ENCODE measurements at regions not wholly inside any gene's neighbourhood (a gene's known extent, or its start where the extent isn't known, plus 50 kb on each side); places are given as distances from the start of the nearest gene placed in this dataset.

DNA sequence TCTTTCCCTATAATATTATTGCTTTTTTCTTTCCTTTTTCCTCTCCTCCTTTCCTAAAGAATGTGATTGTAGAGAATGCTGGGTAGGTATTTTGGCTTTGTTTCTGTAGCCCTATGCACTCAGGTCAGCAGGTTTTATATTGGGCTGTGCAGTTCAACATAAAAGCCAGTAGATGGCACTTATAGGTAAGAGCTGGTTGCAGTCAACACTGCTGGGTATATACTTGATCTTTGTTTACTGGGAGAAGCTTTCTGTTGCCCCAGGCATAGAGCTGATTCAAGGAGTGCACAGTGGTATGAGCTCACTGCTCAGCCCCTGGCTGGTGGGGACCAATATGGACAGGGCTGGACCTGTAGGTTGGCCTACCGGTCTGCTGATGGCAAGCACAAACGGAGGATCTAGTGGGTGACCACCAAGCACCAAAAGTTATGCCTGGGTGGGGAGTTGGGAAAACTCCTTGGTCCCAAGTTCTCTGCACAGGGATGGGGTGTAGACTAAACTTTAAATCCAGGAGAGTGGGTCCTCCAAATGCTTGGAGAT is 378.9 kb downstream of the PMP22 start:
- no peak for DNase-seq

- DNase-seq: no peak
Observed at GRCh38 chr17:14882131-14882530, 383.0 kb downstream of the PMP22 start.

GRCh38 chr17:14875557-14876412 is 389.3 kb downstream of the PMP22 start:
- DNase-seq: no peak

DNA sequence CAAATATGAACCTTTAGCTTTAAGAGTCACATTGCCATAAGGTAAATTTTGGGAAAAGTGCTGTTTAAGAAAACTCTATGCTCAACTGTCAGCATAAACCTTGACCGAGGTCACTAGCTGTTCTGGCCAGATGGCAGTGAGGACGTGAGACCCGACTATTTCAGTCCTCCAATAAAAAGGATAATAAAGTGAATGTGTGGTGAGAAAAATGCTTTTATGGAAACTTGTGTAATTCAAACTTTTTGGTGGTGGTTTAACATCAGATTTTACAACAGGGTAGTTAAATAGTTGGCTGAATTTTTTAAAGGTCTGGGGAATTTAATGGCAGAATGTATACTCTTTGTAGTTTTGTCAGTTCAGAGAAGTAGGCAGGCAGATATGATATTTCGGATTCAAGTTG is 391.1 kb downstream of the PMP22 start:
- DNase-seq: no peak

DNA sequence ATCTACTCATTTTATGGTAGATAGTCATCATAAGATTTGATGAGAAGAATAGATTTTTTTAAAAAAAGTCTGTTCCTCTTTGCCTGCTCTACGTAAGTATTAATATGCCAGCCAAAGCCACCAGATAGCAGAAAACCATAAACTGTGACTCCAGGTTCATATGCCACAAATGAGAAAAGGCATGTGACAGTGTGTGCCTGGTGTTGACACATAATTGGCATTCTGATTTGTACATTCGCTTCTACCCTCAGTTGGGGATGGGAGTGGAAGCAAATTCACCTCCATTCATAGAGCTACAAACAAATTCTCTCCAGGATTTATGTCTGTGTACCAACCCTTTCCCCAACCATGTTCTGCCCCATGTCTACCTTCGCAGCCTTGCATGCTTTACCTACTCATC is 391.6 kb downstream of the PMP22 start:
- no peak for DNase-seq

DNA sequence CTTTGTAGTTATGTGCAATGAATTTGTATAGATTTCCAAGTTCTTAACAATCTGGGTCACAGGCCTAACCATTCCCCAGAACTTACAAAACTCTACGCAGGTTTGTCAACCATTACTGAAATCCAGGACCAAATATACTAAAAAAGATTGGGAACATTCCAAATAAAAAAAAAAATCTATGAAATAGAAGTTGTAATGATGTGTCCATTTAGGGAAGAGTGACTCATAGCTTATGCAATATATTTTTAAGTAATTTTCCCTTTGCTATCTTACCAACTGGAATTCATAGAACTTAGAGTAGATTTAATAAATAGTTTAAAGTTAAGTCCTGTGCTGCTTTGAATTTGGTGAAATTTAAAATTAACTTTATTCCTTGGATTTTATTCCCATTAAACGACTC is 393.2 kb downstream of the PMP22 start:
- DNase-seq: no peak

DNA sequence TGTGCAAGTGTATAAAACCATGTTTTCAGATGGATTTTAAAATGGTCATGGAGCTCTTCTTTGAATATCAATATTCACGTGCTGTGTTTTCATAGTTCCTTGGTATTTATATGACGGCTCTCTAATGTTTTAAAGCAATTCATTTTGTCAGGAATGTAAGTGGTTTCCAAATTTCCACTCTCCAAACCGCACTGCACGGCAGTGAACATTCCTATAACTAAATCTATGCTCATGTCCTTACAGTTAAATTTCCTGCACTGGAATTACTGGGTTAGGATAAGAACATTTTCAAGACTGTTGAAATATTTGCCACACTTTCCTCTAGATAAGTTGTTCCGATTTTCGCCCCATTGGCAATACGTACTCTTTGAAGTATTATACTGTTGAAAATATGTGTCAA is 398.9 kb downstream of the PMP22 start:
- no peak for DNase-seq

DNA sequence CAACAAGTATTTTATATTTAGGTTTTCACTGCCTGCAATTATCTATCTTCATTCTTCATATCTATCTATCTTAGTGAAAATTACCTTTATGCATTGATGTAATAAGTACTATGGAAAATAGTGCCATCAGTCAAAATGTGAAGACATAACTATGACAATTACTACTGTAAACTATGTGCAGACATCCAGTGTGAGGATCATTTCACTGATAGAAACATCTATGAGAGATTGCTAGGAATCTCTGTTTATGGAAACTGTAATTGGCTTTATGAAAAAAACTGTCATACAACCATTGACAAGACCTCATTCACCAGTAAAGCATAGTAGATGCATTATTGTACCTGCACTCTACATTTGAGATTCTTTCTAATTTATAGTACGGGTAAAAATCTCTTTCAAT is 401.0 kb downstream of the PMP22 start:
- no peak for DNase-seq

- no peak for DNase-seq
Observed at GRCh38 chr17:14859542-14859941, 405.6 kb downstream of the PMP22 start.

DNA sequence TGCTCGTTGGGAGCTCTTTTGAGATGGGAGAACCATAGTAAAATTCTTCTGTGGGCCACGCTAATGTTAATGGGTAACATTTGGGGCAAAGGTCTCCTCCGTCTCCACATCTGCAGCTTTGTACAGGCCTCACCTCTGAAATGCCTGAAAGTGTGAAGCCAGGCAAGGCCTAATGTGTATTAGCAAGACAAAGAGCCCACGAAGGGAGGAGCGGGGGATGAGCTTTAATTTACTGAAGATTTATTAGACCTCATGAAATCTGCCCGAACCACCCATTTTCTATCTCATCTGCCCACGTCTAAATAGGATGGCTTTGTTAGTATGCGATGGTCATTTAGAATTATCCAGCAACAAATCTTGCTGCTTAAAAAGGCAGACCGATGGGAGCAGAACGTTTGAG is 408.9 kb downstream of the PMP22 start:
- DNase-seq: peak; percentile 69

- no peak for DNase-seq
Observed at GRCh38 chr17:14854691-14855090, 410.4 kb downstream of the PMP22 start.

DNA sequence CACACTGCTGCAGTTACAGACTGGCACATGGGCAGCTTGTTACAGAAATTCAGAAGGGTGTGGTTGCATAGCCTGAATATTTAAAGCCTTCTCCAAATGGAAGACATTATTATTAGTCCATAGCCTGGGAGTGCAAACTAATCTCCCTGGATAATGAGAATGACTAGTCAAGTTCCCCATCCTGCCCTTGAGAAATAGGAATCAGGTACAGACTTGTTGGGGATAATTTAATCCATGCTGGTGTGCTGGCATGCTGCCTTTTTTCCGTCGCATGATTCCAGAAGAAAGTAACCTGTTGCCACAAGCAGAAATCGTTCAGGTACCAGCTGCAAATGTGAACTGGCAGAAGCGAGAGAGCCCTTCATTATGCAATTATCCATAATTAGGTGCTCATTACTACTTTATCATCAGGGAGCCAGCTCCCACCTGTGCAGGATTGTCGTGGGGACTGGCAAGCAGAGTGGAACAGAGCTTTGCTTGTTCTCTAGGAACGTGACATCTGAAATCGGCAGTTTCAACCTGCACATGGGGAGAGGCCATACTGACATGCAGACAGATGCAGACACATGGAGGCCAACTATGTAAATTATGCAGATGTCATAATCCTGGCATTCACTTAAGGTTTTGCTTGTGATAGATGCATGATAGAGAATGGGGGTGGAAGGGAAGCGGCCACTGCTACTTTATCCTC is 419.4 kb downstream of the PMP22 start:
- DNase-seq: no peak

DNA sequence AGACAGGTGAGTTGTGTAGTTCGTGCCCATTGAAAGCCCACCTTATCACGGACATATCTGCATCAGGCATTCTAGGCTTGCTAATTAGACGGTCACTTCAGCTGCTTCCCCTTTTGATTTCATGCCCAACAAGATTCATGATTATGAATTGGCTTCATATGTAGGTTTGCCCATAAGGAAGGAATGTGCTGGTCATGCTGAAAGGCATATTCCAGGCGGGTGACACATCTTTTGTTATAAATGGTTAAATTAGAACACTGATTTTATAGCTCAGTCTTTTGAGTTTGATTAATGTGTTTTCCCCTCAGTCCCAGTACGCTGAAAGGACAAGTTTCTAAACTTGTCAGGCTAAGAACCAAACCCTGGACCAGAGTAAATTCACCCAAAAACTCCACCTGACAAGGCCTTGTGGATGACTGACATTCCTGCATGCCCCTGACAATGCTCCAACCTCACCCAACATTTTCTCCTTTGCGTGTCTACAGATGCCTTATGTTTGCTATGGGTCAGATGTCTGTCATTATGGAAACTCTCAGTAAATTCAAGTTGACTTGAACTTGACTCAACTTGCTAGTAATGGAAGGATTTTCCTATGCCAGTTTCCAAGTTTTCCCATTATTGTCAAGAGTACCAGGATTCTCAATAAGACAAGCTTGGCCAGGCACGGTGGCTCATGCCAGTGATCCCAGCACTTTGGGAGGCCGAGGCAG is 421.9 kb downstream of the PMP22 start:
- no peak for DNase-seq

GRCh38 chr17:14840616-14841231 is 424.4 kb downstream of the PMP22 start:
- DNase-seq: no peak

DNA sequence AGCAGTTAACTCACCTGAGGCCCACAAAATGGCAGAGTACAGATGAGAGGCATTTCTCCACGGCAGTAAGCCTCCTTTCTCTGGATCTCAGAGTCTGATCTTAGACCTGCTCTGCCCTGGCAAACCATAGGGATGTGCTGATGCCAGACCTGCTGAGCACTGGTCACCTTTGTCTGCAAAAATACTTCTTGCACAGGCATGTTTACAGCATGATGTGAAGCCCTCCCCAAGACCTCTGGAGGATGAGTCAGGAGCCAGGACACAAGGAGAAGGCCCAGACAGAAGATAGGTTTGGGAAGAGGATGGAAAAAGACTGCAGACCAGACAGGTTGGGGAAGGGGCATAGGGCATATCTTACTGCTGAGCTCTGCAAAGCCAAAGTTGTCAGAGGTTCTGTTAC is 426.6 kb downstream of the PMP22 start:
- DNase-seq: no peak

GRCh38 chr17:14833201-14833785 is 431.8 kb downstream of the PMP22 start:
- DNase-seq: no peak

DNA sequence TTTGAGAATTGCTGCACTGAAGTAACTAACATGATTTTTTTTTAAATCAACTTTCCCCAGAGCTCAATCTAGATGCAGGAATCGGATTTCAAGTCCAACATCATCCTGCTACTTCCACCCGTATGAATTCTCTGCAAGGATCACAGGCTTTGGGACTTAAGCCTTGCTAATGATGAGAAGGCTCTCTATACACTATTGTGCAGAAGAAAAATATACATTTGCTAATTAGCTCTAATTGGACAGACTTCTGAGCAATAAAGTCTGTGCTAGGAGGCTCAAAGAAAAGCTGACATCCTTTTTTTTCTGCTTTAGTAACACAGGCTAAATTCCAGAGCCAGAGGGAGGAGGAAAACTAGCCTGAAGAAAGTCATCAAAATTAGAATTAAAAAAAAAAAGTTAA is 433.6 kb downstream of the PMP22 start:
- DNase-seq: no peak

DNA sequence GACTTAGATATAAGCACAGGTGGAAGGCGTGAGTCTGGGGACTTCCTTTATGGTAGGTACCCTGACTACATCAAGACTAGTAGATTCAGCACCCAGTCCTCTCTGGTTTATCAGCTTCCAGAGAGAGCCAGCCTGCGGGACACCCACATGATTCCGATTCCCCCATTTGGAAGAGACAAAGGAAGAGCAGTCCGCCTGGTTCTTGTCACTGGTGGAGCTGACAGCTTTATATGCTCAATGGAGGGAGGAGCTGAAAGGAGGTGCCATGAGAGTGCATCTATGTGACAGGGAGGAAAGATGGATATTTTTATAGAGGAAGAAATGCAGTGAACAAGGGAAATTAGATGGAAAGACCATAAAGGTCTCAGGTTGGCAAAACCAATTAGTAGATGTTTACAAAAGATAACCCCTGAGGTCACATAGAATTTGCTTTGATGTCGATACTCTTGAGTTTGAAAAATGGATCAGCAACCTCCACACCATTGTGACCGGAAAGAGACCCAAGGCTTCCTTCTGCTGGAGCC is 437.7 kb downstream of the PMP22 start:
- peak; percentile 77 for DNase-seq

DNA sequence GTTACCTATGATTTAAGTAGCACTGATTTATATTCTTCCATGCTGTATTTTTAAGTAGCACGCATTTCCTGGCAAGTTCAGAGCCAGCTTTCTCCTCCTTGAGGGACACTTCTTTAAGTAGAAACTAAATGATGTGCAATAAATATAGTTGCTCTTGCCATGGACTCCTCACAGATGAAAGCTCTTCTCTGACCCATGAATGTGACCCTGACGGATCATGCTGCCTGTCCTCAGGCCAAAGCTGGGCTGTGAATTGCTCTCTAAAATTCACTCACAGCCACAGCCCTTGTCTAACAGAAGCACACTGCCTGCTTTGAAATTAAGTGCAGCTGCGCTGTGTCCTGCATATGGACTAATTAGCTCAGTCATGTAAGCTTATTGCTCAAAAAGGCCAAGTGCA is 438.8 kb downstream of the PMP22 start:
- DNase-seq: peak; percentile 75

DNA sequence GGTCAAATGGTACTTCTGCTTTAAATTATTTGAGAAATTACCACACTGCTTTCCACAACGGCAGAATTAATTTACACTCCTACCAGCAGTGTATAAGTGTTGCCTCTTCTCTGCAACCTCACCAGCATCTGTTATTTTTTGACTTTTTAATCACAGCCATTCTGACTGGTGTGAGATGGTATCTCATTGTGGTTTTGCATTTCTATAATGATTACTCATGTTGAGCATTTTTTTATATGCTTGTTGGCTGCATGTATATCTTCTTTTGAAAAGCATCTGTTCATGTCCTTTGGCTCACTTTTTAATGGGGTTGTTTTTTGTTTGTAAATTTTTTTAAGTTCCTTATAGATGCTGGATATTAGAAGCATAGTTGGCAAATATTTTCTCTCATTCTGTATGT is 446.7 kb downstream of the PMP22 start:
- no peak for DNase-seq

DNA sequence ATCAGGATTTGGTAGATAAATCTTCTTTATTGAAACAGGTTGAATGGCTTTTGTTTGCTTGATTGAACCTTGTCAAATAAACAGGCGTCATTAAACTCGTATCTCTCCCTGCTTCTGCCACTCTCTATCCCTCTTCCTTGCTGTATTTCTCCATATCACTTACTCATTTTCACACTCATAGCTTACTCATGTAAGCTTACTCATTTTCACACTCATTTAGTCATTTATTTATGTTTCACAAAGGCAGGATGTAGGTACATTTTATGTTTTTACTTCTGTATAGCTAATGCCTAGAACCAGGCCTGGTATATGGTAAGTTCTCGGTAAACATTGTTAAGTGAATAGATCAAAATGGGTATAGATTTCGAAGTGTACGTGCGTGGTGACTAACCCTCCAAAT is 450.0 kb downstream of the PMP22 start:
- no peak for DNase-seq
